DMS153 (cell line): ENCODE measurements at regions not wholly inside any gene's neighbourhood (a gene's known extent, or its start where the extent isn't known, plus 50 kb on each side); places are given as distances from the start of the nearest gene placed in this dataset.
A peak's percentile ranks its signal among the peaks of the same experiment; 100 is the strongest.
"Not testable (repeated sequence)": the region's sequence is repeated elsewhere in the genome, so short reads cannot be mapped to it uniquely, and the experiment has no call there.

Experiments used
- DNase-seq: peaks from one replicate; lab custom pipeline; 2025; lab: John Stamatoyannopoulos, UW

DNA sequence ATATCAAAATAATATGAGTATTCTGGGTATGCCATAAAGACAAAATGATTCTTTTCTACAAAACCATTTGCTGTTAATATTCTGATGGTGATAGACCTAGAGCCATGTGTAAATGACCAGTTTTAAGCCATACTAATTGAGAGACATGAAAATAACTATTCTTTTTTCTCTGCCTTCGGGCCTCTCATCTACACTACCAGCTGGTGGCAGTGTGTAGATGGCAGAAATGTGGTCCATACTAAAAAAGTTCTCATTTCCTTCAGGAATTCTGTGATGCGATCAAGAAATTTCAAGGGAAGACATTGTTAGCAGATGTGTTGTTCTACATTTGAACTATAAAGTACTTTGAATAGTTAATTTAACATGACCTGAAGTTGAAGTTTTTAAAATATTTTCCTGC, 485.2 kb downstream of the TRIB2 start:
- no peak for DNase-seq

- no peak for DNase-seq
These were observed 495.4 kb downstream of the TRIB2 start for GRCh38 chr2:13212115-13212514.

DNA sequence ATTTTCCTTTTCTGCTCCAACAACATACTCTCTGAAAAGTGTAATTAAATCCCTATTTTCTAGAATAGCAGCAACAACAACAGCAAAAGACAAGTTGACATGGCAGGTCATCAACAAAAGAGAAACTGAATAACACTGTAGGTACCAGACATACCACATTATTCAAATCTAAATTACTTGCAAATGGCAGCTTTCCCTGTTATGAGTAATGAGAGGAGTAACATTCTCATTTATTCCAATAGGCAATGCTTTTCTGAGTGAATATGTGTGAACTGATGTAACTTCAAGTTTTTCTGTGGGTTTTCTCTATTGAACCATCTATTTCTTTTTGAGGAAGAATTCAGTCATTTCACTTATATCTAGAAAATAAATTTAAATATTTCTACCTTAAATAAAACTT, 501.5 kb downstream of the TRIB2 start:
- DNase-seq, result no peak

- peak; percentile 63 for DNase-seq
These were observed 510.8 kb downstream of the TRIB2 start for GRCh38 chr2:13227578-13227977.

DNA sequence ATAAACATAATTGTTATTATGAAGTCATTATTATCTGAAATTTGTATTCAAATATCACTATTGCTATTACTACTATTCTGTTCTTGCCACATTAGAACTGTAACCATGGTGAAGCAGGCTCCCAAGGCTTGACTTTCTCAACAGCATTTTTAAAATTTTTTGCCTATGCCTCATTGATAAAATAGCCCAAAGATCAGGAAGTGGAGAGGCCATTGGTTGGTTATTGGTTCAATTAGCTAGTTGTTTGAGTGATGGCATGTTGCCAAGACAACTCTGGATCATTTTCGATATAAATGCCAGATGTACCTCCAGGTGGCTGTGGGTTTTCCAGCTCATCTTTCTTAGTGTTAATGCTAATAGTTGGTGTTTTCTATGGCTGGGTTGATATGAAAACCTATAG, 513.5 kb downstream of the TRIB2 start:
- DNase-seq, result peak; percentile 28

- no peak for DNase-seq
These were observed 523.3 kb downstream of the TRIB2 start for GRCh38 chr2:13240061-13240460.

- no peak for DNase-seq
These were observed 524.2 kb downstream of the TRIB2 start for GRCh38 chr2:13240789-13241487.

DNA sequence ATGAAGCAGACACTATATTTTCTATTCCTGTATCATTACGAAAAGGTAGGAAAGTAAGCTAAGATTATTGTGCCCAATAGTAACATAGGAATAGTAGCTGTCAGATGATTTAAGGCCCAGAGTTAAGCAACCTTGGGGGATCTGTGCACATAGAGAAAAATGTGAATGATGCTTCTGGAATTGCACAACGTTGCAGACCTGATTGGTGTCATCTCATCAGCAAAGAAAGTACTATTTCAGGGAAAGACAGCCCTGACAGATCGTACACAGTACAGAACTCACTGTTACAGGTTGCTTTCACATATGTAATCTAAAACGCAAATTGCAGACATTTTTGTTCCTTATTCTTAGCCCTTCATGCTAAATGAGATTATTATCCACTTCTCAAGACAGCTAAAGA, 535.9 kb downstream of the TRIB2 start:
- no peak for DNase-seq

- no peak for DNase-seq
These were observed 538.7 kb downstream of the TRIB2 start for GRCh38 chr2:13255485-13255884.

DNA sequence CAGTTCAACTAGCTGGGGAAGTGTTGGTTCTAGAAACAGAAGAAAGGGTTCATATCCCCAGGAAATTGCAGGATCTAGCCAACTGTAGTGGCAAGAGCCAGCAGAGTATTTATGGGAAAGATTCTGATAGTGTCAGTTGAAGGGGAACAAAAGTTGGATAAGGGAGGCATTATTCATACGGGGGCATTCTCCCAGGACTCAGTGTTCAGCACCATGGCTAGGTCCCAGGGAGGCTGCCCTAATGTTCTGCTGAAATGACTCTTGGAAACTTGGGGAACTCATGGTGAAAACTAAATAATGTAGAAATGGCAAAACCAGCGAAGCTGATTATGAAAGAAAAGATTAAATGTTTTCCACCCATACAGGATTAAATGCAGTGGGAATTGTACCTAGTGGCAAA, 543.7 kb downstream of the TRIB2 start:
- DNase-seq, result no peak

GRCh38 chr2:13266166-13266565, 549.4 kb downstream of the TRIB2 start:
- DNase-seq, result no peak

DNA sequence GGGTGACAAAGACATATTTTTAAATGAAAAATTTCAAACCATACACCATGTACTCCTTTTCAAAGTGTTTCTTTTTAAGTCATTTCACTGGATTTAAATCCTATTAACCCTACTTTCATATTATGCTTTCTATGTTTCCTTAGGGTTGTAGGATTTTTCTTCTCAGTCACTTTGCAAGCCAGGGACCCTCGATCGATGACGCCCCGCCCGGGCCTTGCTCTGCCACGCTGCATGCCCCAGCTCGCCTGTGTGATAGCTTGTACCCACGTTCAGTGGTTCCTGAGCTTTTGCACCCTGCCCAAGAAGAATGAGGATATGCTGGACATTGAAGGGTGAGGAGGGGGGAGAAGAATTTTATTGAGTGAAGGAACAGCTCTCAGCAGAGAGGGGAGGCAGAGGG, 568.0 kb downstream of the TRIB2 start:
- DNase-seq, result no peak

DNA sequence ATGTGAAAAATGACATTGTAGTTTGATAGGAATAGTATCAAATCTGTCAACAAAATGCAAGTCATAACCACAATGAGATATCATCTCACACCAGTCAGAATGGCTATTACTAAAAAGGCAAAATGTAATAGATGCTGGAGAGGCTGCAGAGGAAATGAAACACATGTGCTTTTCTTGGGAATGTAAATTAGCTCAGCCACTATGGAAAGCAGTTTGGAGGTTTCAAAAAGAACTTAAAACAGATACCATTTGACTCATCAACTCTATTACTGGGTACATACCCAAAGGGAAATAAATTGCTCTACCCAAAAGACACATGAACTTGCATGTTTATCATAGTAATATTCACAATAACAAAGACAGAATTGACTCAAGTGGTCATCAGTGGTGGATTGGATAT, 572.6 kb downstream of the TRIB2 start:
- no peak for DNase-seq

GRCh38 chr2:13308478-13308805, 591.7 kb downstream of the TRIB2 start:
- DNase-seq, result not testable (repeated sequence)

DNA sequence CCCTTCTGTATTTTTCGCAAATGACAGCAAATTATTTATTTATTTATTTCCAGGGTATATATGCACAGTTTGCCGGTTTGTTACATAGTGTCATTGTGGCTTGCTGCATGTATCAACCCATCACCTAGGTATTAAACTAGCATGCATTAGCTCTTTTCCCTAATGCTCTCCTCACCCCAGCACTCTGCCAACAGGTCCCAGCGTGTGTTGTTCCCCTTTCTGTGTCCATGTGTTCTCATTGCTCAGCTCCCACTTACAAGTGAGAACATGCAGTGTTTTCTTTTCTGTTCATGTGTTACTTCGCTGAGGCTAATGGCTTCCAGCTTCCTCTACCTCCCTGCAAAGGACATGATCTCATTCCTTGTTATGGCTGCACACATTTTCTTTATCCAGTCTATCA, 592.3 kb downstream of the TRIB2 start:
- DNase-seq, result no peak

DNA sequence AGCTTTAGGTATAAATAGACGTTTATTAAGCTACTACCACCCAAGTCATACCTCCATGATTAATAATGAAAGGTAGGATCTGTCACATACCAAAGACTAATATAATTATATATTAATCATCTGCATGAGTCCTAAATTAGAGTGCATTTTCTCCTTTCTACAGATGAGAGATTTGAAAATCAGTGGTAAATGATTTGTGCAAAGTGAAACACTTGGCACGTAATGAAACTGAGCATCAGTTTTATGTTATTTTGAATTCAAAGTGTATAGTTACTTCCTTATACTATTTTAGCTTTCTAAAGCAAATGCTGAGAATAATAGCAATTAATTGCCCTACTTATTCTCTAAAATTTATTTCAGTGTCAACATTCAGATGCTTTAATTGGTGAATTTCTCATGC, 615.3 kb downstream of the TRIB2 start:
- DNase-seq, result no peak

- not testable (repeated sequence) for DNase-seq
These were observed 617.3 kb downstream of the TRIB2 start for GRCh38 chr2:13334071-13334470.

- no peak for DNase-seq
These were observed 617.8 kb downstream of the TRIB2 start for GRCh38 chr2:13334545-13334944.

DNA sequence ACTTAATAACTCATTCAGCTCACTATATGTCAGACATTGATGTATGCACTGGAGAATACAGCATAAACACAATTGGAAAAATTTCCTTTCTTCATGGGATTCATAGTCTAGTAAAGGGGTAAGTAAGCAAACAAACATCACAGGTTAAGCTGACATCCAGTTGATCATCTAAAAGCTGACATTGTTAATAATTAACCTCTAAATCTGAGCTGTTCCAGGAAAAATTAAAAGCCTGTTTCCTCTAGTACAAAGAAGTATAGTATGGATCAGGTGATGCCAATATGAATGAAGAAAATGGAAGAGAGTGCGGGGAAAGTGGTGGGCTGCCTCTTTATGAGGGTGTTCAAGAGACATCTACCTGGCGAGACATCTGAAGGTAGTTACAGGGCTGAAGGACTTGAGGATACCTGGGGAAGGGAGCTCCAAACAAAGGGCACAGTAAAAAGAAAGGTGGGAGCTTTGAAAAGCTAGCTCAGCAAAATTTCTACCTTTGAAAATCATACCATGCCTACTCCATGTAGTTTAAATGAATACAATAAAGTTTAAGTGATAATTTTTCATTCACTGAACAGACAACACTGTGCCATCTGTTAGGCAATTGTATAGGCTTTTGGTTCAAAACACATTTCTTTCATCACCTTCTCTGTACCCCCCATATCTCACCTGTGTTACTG, 619.3 kb downstream of the TRIB2 start:
- no peak for DNase-seq

- no peak for DNase-seq
These were observed 634.3 kb downstream of the TRIB2 start for GRCh38 chr2:13351068-13351467.

DNA sequence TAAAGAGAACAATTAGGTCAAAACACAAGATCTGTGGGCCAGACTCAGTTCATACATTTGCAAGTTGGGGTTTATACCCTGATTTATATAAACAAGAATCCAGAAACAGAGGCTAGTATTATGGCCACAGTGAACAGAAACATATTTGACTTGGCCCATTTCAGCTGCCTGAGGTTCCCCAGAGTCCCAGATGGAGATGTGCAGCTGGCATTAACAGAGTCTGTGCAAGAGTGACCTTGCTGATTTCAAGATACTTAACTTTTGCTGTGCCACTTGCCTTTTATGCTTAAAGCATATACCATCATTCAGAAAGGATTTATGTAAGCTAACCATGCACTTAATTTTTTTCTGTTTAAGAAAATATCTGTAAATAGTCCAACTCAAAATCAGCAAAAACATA, 636.3 kb downstream of the TRIB2 start:
- DNase-seq, result no peak

DNA sequence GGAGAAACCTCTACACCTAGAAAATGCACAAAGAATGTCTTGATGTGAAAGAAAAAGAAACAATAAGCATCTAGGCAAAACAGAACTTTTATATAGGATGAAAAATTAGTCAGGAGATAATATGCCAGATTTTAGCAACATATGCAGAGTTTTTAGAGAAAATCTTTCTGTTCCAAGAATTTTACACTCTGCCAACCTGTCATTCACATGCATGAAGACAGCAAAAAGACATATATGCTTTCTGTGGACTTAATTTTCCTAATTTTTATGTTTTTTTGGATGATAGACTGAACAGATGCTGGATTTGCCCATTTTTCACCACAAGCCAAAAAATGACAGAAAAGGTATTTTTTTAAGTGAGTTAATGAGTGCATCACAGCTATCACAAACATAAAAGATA, 637.3 kb downstream of the TRIB2 start:
- DNase-seq, result no peak

DNA sequence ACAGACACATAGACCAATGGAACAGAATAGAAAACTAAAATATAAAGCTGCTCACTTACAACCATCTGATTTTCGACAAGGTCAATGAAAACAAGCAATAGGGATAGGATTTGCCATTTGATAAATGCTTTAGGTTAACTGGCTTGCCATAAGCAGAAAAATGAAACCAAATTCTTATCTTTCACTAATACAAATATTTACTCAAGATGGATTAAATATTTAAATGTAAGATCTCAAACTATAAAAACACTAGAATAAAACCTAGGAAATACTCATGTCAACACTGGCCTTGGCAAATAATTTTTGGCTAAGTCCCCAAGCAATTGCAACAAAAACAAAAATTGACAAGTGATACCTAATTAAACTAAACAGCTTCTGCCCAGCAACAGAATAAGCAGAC, 665.2 kb downstream of the TRIB2 start:
- not testable (repeated sequence) for DNase-seq

DNA sequence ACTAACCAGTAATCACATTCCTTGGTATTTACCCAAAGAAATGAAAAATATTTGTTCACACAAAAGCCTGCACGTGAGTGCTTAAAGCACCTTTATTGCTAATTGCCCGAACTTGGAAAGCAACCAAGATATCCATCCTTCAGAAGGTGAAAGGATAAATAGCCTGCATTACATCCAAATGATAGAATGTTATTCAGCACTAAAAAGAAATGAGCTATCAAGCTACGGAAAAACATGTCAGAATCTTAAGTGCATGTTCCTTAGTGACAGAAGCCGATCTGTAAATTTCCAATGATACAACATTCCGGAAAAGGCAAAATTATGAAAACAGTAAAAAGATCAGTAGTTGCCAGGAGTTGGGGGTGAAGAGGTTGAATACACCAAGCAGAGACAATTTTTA, 672.4 kb downstream of the TRIB2 start:
- DNase-seq, result not testable (repeated sequence)
